GM18499 (cell line): ENCODE measurements at regions not wholly inside any gene's neighbourhood (a gene's known extent, or its start where the extent isn't known, plus 50 kb on each side); places are given as distances from the start of the nearest gene placed in this dataset.
"Not testable (repeated sequence)": the region's sequence is repeated elsewhere in the genome, so short reads cannot be mapped to it uniquely, and the experiment has no call there.

Experiments
- ATAC-seq: cut with Tn5 transposase; IDR thresholded peaks from one replicate; pipeline ENCODE4 v1.9.1; 2021; ENCODE audit warnings: moderate number of reproducible peaks; ENCODE audit not compliant: insufficient read depth, unreplicated experiment

GRCh38 chr6:12537389-12537788, 179.2 kb upstream of the PHACTR1 start:
- ATAC-seq, result no peak

DNA sequence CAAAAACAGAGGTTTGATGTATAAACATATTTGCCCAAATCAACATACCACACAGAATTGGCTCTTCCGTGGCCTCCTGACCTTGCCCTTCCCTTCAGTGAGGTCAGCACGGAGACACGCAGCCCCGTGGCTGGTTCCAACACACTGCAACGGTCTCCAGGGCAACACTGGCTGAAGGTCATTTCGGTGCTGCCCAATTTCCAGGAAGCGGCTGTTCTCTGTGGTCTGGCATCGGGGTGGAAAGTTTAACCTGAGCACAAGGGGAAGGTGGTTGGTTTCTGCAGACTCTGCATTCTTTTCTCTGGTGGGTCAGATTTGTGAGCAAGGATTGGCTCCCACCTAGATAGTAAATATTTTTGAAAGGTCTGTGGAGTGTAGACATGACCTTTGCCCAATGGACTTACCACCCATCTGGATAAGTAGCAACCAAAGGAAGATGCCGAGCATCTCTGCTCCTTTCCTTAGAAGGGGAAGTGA, 177.6 kb upstream of the PHACTR1 start:
- ATAC-seq, result no peak

- not testable (repeated sequence) for ATAC-seq
Observed at GRCh38 chr6:12542319-12543115, 174.1 kb upstream of the PHACTR1 start.

DNA sequence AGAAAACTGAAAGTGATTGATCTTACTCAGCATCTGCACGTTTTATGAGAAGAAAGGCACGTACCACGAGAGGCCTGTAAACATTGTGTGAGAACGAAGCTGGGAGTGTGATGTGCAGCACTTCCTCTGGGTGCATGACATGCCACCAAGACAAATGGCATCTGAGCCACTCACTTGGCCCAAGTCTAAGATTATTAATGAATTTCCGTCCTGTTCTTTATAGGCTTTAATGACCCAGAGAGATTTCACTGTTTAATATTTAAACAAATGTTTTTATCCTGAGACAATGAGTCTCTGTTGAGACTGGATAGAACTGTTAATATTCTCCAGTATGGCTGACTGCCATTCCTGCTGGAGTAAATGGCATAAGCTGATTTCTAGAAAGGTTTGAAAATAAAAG, 172.6 kb upstream of the PHACTR1 start:
- ATAC-seq, result no peak

- no peak for ATAC-seq
Observed at GRCh38 chr6:12544821-12545565, 171.6 kb upstream of the PHACTR1 start.

- no peak for ATAC-seq
Observed at GRCh38 chr6:12545619-12546409, 170.8 kb upstream of the PHACTR1 start.

DNA sequence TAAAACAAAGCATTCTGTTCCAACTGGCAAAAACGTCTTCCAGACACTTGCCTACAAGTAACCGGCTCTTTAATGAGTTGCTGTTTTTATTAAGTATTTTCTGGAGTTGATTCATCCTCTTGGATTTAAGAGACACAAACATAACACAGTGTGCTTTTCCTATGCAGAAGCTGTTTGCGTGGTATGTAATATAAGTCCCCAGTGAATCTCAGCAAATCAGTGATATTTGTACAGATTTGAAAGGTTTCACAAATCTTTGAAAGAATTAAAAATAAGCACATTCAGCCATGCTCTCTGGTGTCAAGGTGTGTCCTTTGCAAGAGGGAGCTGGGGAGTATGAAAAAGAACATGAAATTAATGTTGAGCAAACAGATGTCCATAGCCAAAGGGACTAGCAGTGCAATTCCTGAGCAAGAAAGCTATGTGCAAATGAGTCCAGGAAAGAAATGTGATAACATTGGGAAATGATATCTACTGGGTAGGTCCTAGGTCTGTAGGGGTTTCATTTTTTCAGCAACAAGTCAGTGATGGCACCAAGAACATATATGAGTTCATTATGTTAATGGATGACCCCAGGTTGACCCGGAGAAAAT, 170.1 kb upstream of the PHACTR1 start:
- ATAC-seq, result no peak

GRCh38 chr6:12548526-12548925, 168.0 kb upstream of the PHACTR1 start:
- no peak for ATAC-seq

- not testable (repeated sequence) for ATAC-seq
Observed at GRCh38 chr6:12549445-12549844, 167.1 kb upstream of the PHACTR1 start.

GRCh38 chr6:12554820-12555219, 161.7 kb upstream of the PHACTR1 start:
- not testable (repeated sequence) for ATAC-seq

DNA sequence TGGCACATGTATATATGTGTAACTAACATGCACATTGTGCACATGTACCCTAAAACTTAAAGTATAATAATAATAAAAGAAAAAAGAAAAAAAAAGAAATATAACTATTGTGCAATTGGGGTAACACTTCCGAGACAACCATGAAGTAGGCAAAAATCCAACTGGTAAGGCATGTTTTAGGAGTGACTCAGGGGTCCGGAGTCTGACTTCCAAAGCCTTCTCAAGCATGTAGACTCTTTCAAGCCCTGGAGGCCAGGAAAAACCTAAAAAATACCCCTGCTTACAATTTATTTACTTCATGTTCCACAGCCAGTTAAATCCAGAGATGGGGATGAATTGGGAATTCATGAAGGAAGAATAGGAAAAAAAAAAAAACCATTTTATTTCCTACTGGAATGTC, 161.3 kb upstream of the PHACTR1 start:
- ATAC-seq, result no peak

- no peak for ATAC-seq
Observed at GRCh38 chr6:12555781-12556180, 160.8 kb upstream of the PHACTR1 start.

DNA sequence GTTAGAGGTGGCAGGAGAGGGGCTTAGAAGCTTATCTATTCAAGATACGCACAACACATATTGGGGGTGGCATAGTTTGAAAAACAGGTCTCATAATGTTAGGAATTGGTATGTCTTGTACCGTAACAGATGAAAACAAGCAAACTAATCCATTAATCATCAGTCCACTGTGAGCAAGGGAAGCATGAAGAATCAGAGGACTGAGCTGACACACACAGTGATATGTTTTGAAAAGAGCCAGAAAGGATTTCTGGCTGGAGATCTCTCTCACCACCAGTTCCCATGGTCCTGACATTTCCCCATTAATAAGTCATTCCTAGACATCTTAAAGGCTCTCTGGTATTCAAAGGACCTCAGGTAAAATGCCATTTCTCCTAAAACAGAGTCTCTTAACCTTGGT, 158.8 kb upstream of the PHACTR1 start:
- no peak for ATAC-seq

DNA sequence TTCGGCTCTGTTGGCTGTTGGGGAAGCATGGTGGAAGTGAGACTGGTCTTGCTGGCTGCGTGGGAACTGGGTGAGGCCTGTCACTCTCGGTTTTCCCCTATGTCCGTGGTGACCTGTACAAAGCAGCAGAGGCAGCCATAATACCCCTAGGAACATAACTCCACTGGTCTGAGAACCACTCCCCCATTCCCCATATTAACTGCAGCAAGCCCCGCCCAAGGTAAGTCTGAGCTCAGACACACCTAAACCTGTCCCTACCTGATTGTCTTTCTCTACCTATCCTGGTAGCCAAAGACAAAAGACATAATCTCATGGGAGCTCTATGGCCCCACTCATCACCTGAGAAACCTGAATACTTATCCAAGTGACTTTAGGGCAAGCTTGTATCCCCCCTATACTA, 156.3 kb upstream of the PHACTR1 start:
- ATAC-seq, result no peak

DNA sequence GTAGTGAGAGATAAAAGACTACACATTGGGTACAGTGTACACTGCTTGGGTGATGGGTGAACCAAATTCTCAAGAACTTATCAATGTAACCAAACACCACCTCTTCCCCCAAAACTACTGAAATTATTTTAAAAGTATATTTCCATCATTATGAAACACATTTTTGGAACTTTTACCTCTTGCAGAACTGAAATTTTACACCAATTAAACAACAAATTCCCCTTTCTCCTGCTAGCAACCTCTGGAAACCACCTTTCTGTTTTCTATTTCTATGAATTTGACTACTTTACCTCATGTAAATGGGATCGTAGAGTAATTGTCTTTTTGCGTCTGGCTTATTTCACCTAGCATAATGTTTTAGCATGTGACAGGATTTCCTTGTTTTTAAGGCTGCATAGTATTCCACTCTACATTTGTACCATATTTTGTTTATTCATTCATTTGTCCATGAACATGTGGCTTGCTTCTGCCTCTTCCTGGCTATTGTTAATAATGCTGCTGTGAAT, 149.9 kb upstream of the PHACTR1 start:
- ATAC-seq, result no peak

DNA sequence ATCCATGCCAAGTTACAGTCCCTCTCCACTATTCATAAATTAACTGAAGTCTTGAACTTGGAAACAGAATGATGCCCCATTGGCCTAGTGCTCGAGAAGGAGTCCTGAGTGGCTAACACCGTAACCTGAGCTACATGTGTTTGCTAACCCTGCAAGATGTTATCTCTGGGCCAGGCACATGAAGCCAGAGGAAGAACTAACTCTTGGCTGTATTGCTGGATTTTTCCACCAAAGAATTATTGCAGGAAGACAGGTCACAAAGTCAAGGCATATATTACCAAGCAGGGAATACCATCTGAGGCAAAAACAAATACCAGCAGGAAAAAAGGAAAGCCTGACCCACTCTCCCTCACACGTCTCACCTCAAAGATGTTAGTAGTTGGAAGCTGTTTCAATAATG, 148.9 kb upstream of the PHACTR1 start:
- no peak for ATAC-seq

DNA sequence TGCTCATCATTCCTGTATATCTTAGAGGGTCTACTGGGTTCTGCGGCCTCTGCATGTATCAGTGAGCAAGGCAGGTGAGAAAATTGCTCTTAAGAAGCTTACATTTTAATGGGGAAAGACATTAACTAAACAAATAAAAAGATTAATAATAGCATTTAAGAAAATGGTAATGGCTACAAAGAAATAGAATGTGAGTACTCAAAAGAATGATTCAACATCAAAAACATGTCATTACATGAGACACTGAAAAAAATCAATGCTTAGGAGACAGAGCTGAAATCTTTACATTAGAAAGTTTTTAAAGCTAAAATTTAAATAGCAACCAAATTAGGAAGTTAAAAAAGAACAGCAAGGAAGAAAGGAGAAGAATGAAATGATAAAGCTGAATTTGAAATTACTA, 146.9 kb upstream of the PHACTR1 start:
- no peak for ATAC-seq

- no peak for ATAC-seq
Observed at GRCh38 chr6:12570461-12571030, 146.0 kb upstream of the PHACTR1 start.

- no peak for ATAC-seq
Observed at GRCh38 chr6:12572896-12573827, 143.4 kb upstream of the PHACTR1 start.
